Aorta (tissue), 5 donors: ENCODE measurements at regions not wholly inside any gene's neighbourhood (a gene's known extent, or its start where the extent isn't known, plus 50 kb on each side); places are given as distances from the start of the nearest gene placed in this dataset.

Source experiments
- ATAC-seq: fragments of 200-7000 bp; cut with Tn5 transposase; one replicate; pipeline ENCODE4 v1.9.1; 2022; ENCODE audit warnings: moderate library complexity; ENCODE audit not compliant: low FRiP score
- DNase-seq, 2 donors: peaks; one replicate each; pipeline ENCODE4 v3.0.0-alpha.2; 2020
- H3K27ac ChIP-seq, 2 donors: one replicate each; pipeline ENCODE4 v1.5.1; 2013; ENCODE audit warnings: low read length in 2 of 2, mild to moderate bottlenecking in 2 of 2, moderate library complexity in 2 of 2, control low read depth in 1 of 2, inconsistent platforms in 1 of 2, low read depth in 1 of 2
- H3K27me3 ChIP-seq, 2 donors: one replicate each; pipeline ENCODE4 v1.6.1; 2013; ENCODE audit warnings: control low read depth in 1 of 2, low read length in 1 of 2, mild to moderate bottlenecking in 1 of 2, moderate library complexity in 1 of 2; ENCODE audit not compliant: insufficient read depth in 2 of 2, control insufficient read depth in 1 of 2
- H3K36me3 ChIP-seq, 2 donors: one replicate each; pipeline ENCODE4 v1.6.1; 2013; ENCODE audit warnings: control low read depth in 1 of 2, low read length in 1 of 2, mild to moderate bottlenecking in 1 of 2; ENCODE audit not compliant: insufficient read depth in 2 of 2, control insufficient read depth in 1 of 2
- H3K4me1 ChIP-seq, 2 donors: one replicate each; pipeline ENCODE4 v1.6.1; 2013; ENCODE audit warnings: low read length in 2 of 2, control low read depth in 1 of 2, mild to moderate bottlenecking in 1 of 2, moderate library complexity in 1 of 2; ENCODE audit not compliant: insufficient read depth in 2 of 2, control insufficient read depth in 1 of 2
- H3K4me3 ChIP-seq, 2 donors: one replicate each; pipeline ENCODE4 v1.5.1; 2013; ENCODE audit warnings: low read length in 2 of 2, control low read depth in 1 of 2, mild to moderate bottlenecking in 1 of 2
- H3K9me3 ChIP-seq: one replicate; pipeline ENCODE4 v1.6.1; 2013; ENCODE audit warnings: mild to moderate bottlenecking, low read length; ENCODE audit not compliant: control insufficient read depth
- WGBS, 2 donors: extraction: QIAGEN DNeasy Blood & Tissue Kit; methylation state at CpG; one replicate each; pipeline ENCODE4 v1.1.7; 2013; 5-methylcytosine and 5-hydroxymethylcytosine counted together
- intact Hi-C, 2 donors: fragments of 100-400 bp; cut with DNase I; formaldehyde crosslinking; loops; one replicate each; pipeline versions ENCODE4 v1.14.2 to v1.15.0; 2022
- donor health status: healthy with polysubstance abuse.
- donor health status: Bipolar disorder and iron deficiency.
- donor health status: DM: no; HTN: no; CAD: no.
- donor health status: DM: no; HTN: no; CAD: no.
- donor health status: DM: yes; HTN: yes; CAD: no.

DNA sequence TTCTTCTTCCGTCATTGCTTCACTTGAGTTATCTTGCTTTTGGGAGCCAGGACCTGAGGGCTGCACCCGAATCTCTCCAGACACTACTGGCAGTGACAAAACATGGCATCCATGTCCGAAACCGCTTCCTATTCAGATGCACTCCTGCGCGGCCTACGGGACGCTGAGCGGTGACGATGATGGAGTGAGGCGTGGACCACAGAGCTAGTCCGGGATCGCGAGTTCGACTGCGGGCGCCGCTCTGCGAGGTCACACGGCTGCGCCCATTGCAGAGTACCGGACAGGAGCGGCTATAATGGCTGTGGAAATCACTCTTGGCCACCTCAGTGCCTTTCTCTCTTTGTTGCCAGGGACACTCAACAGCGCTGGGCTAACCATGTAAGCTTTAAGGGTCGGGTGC, 453.8 kb upstream of the CNTN5 start:
- ATAC-seq (no peak), DNase-seq (no peak)
- no peaks in the 10 kb centered on the region for H3K9me3 ChIP-seq
- peaks cover 0 to 6% of the 10 kb centered on the region in 2 donors for H3K27me3 ChIP-seq
- no peak overlapping the region for H3K27ac ChIP-seq
- no peaks in the 10 kb centered on the region for H3K36me3 ChIP-seq
- intact Hi-C loops = no loop called here
- no peaks in the 10 kb centered on the region for H3K4me1 ChIP-seq
- H3K4me3 ChIP-seq = no peak overlapping the region
- 96 to 97% methylated on average over 25 of the region's 25 CpGs for WGBS, 2 donors

DNA sequence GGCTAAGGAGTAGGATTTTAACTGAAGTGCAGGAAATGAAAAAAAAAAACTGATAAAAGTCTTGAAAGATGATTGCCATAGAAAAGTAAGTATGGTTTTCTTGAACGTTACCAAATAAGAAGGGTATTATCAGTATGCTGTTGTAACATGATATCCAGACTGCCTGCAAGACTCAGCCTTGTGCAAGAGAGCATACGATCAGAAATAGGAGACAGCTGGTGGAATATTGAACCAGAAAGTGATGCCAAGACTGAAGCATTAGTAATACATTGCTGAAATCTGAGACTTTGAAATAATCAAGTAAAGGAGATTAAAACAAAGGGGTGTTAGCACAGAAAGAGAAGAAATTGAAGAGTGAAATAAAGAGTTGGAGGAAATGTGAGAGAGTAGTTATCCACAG, 452.7 kb upstream of the CNTN5 start:
- intact Hi-C loops = no loop called here
- ATAC-seq = no peak
- WGBS, 2 donors = 23 to 24% methylated on average over 2 of the region's 2 CpGs

DNA sequence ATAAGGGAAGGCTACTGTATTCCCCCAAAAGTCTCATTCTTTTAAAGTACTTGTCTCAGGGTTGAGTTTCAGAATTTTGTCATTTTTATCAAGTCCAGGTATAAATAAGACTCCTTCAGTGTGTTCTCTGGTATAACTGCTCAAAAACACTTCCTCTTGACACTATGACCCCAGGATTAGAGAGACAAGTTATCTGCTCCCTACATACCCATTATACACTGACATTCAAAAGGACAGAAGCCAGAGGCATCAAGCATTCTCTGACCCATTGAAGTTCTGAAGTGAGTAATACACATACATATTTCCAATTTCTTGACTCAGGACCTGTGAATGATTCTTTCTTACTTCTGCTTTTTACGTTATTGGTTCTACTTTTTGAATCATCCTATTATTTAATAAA, 447.8 kb upstream of the CNTN5 start:
- Histone ChIP-seq H3K4me1 (no peaks in the 10 kb centered on the region), H3K27ac (no peak overlapping the region), H3K4me3 (no peak overlapping the region), H3K9me3 (no peaks in the 10 kb centered on the region), H3K27me3 (no peaks in the 10 kb centered on the region), H3K36me3 (no peaks in the 10 kb centered on the region)
- ATAC-seq = no peak
- no peak for DNase-seq
- WGBS, 2 donors = 73 to 77% methylated on average over 1 of the region's 1 CpG
- intact Hi-C loops = no loop called here

More for the DNA sequence above, 452.7 kb upstream of the CNTN5 start:
- H3K36me3 ChIP-seq = no peaks in the 10 kb centered on the region
- DNase-seq = no peak
- peaks cover 0 to 6% of the 10 kb centered on the region in 2 donors for H3K27me3 ChIP-seq
- H3K4me3 ChIP-seq = no peak overlapping the region
- no peak overlapping the region for H3K27ac ChIP-seq
- no peaks in the 10 kb centered on the region for H3K4me1 ChIP-seq
- no peaks in the 10 kb centered on the region for H3K9me3 ChIP-seq

DNA sequence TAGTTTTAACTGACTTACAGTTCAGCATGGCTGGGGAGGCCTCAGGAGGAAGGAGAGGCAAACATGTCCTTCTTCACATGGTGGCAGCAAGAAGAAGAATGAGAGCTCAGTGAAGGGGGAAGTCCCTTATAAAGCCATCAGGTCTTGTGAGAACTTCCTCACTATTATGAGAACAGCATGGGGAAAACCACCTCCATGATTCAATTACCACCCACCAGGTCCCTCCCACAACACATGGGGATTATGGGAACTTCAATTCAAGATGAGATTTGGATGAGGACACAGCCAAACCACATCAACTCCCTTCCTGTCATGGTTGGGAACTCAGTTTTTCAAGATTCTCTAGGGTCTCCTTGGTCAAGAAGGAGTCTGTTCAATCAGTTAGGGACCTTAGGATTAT, 432.9 kb upstream of the CNTN5 start:
- Histone ChIP-seq H3K27me3 (no peaks in the 10 kb centered on the region), H3K27ac (no peak overlapping the region), H3K36me3 (no peaks in the 10 kb centered on the region), H3K4me1 (no peaks in the 10 kb centered on the region), H3K9me3 (no peaks in the 10 kb centered on the region), H3K4me3 (no peak overlapping the region)
- no peak for DNase-seq
- ATAC-seq = no peak
- intact Hi-C loops = no loop called here

DNA sequence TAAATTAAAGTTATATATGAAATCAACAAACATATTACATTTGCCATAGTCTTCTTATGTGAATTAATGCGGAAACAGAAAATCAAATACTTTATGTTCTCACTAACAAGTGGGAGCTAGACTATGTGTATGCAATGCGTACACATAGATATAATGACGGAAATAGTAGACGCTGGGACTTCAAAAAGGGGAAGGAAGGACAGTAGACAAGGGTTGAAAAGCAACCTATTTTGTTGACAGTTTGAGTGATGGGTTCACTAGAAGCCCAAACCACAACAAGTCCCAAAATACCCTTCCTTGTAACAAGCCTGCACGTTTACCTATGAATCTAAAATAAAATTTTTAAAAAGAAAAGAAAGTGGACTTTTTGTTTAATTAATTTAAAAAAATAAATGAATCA, 430.8 kb upstream of the CNTN5 start:
- no peaks in the 10 kb centered on the region for H3K27me3 ChIP-seq
- no peak overlapping the region for H3K27ac ChIP-seq
- intact Hi-C loops = no loop called here
- no peak overlapping the region for H3K4me3 ChIP-seq
- ATAC-seq (no peak), DNase-seq (no peak)
- WGBS, 2 donors = 58 to 60% methylated on average over 5 of the region's 5 CpGs
- no peaks in the 10 kb centered on the region for H3K36me3 ChIP-seq
- H3K9me3 ChIP-seq = no peaks in the 10 kb centered on the region
- H3K4me1 ChIP-seq = no peaks in the 10 kb centered on the region

DNA sequence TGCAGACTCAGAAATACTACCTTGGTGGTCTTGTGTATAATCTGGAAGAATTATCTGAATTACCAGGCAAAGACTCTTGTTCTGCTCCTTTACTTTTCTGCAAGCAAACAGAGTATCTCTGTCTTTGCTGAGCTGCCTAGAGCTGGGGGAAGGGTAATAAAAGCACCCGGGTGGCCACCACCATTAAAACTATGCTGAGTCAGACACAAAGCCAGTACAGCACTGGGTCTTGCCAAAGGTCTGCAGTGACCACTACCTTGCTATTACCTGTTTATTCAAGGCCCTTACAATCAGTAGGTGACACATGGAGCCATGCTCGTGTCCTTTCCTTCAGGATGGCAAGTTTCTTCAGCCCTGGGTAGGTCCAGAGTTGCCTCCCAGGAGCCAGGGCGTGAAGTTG, 420.6 kb upstream of the CNTN5 start:
- DNase-seq (no peak), ATAC-seq (no peak)
- H3K36me3 ChIP-seq = no peaks in the 10 kb centered on the region
- no peak overlapping the region for H3K4me3 ChIP-seq
- WGBS, 2 donors = 83 to 85% methylated on average over 3 of the region's 3 CpGs
- H3K27ac ChIP-seq = no peak overlapping the region
- no peaks in the 10 kb centered on the region for H3K27me3 ChIP-seq
- intact Hi-C loops = no loop called here
- no peaks in the 10 kb centered on the region for H3K9me3 ChIP-seq
- H3K4me1 ChIP-seq = no peaks in the 10 kb centered on the region

DNA sequence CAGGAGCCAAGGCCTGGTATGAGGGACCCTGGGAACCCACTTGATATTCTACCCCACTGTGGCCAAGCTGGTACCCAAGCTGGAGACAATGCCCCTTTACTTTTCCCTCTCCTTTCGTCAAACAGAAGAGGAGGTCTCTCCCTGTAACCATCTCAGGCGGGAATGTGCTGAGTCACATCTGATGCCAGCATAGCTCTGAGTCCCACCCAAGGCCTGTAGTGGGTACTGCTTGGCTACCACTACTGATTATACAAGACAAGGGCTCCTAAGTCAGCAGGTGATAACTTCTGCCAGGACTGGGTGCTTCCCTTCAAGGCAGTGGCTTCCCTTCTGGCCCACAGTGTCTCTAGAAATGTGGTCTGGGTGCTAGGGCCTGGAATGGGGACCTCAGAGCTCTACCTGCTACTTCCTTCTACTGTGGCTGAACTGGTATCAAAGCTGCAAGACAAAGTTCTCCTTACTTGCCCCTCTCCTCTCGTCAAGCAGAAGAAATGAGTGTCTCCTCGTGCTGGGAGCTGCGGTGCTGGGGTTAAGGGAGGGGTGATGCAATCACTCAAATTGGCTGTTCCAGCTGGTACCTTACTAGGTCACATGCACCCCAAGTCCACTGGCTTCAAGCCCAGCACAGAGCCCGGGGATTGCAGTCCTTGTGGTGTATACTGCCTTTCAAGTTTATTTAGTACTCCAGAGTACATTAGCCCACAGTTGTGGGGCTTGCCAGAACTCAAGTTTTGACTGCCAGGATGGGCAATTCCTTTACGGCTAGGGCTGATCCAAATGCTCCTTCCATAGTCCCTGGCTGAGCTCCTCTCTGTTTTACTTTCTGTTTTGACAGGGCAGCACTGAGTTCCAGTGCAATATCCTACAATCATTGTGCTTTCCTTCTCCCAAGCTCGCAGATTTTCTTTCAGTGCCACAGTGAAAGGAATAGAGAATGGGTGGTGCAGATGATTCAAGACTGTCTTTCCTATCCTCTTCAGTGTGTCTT, 419.7 kb upstream of the CNTN5 start:
- WGBS, 2 donors = 69 to 77% methylated on average over 8 of the region's 8 CpGs
- H3K27me3 ChIP-seq = no peaks in the 10 kb centered on the region
- ATAC-seq (peak; percentile 19), DNase-seq (no peak)
- H3K4me1 ChIP-seq = no peaks in the 10 kb centered on the region
- H3K36me3 ChIP-seq = no peaks in the 10 kb centered on the region
- intact Hi-C loops = no loop called here
- H3K27ac ChIP-seq = no peak overlapping the region
- no peaks in the 10 kb centered on the region for H3K9me3 ChIP-seq
- H3K4me3 ChIP-seq = no peak overlapping the region

DNA sequence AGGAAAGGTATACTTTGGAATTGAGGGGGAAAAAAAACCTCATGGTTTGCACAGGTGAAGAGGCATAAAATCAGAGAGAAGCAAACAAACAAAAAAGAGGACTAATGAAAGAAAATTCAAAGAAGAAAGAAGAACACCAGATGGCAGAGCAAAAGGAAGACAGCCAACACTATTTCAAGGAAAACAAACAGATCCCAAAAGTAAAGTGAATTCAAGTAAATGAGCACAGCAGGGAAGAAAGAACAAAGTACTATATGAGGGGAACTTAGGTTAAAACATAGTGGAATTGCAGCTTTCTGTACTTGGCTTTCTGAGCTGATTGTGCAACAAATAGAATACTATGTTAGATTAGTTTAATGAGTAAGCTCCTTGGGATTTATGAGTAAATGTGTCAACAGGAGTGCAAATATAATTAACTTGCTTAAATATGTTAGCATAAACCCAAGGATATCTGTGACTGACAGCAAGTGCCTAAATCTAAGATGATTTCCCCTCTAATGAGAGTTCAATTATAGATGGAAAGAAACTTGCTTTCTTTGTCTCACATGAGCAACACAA, 404.6 kb upstream of the CNTN5 start:
- no peak overlapping the region for H3K4me3 ChIP-seq
- no peak for ATAC-seq

DNA sequence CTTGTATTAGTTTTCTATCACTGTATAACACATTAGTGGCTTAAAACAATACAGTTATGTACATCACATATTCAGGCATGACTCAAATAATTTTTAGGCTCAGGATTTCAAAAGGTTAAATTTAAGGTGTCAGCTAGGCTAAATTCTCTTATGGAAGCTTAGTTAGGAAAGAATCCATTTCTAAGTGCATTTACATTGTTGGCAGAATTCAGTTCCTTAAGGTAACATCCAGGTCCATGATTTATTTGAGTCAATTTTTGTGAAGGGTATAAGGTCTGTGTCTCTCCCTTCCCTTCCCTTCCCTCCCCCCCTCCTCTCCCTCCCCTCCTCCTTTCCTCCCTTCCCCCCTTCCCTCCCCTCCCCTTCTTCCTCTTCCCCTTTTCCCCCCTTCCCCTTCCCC, 399.0 kb upstream of the CNTN5 start:
- no peak overlapping the region for H3K4me3 ChIP-seq
- ATAC-seq = no peak
- H3K4me1 ChIP-seq = no peaks in the 10 kb centered on the region
- H3K9me3 ChIP-seq = no peaks in the 10 kb centered on the region
- no peaks in the 10 kb centered on the region for H3K36me3 ChIP-seq
- intact Hi-C loops = no loop called here
- H3K27me3 ChIP-seq = no peaks in the 10 kb centered on the region
- DNase-seq = no peak
- no peak overlapping the region for H3K27ac ChIP-seq

More for the DNA sequence above, 404.6 kb upstream of the CNTN5 start:
- no peak for DNase-seq
- Histone ChIP-seq H3K4me1 (no peaks in the 10 kb centered on the region), H3K27me3 (no peaks in the 10 kb centered on the region), H3K9me3 (no peaks in the 10 kb centered on the region), H3K27ac (no peak overlapping the region), H3K36me3 (no peaks in the 10 kb centered on the region)
- intact Hi-C loops = no loop called here
